Right lung (tissue), 2 donors: ENCODE measurements at regions not wholly inside any gene's neighbourhood (a gene's known extent, or its start where the extent isn't known, plus 50 kb on each side); places are given as distances from the start of the nearest gene placed in this dataset.
"Not testable (repeated sequence)": the region's sequence is repeated elsewhere in the genome, so short reads cannot be mapped to it uniquely, and the experiment has no call there.

Experiments used
- DNase-seq, 2 donors: peaks; one replicate each; pipeline ENCODE4 v3.0.0-alpha.2; 2013

DNA sequence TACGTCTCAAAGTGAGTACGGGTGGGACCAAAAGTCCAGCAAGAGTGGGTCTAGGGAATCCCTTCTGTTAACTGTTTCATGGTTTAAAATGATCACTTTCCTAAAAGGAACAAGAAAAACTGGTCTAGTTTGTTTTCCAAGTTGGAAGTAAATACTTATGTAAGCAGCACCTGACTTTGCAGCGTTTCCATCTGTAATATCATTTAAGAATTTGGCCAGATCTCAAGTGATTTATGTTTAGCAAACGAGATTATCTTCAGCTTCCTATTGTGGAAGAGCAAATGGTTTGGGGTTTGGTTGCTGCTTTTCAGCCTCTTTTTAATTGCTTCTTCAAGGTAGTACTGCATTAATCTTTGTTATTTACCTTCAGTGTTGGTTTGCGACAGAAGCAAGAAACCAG lies 50.4 kb downstream of the FHIP1A start:
- DNase-seq: no peak

- DNase-seq: no peak
Measured at GRCh38 chr4:151460434-151460833, 51.5 kb downstream of the FHIP1A start.

DNA sequence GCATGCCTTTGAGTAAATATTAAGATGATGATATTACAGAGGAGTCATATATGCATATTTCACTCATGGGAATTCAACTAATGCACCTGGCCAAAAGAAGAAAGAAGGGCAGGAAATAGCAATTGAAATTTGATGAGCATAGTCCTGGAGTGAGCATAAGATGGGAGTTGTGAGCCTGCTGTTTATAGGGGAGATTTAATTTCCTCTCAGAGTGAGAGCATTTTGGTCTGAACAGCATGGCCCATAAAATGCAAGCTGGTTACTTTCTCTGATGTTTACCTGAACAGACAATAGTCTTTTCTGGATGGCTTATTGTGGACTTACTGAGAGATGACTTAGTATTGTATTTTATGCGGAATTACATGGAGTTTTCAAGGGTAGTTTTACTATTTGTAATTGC lies 53.6 kb downstream of the FHIP1A start:
- DNase-seq: no peak

DNA sequence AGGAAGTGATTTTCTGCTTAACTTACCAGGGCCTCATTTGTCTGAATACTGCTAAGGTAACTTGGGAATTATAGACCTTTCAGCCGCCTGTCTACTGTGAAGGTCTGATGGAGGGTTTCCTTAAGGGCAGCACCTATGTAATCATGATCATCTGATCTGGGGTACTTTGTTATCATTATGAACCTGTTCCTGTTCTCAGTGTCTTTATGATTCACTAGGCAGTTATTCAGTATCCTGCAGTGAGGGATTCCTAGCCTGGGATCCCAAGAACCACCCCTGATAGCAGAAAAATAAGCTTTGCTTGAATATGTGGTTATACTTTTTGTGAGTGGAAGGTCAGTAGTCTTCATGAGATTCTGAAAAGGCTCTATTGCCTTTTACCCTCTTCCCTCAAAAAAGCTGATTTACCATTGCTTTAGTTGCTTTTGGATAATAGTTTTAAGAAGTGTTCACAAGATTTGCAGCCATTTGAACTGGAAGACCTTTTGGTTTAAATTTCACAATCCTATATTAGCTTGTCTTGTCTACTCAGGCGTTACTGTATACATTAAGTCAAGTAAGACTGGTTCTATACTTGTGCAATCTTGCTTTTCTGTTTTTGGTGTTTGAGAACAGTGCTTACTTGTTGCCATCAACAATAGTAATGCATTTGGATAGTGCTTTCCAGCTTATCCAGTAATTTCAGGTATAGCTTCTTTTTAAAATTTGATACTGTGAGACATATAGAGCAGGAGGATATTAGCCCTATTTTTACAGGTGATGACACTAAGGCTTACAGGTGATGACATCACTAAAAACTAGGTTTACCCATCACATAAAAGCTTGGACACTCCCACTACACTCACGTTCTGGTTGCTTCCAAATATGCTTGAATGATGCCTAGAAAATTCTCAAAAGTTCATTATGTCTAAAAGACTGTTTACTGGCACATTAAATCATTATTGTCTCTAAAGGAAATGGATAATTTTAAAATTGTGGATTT lies 60.0 kb downstream of the FHIP1A start:
- no peak for DNase-seq

GRCh38 chr4:151469970-151470369 lies 61.0 kb downstream of the FHIP1A start:
- DNase-seq: no peak

GRCh38 chr4:151471728-151472127 lies 62.8 kb downstream of the FHIP1A start:
- DNase-seq: no peak

DNA sequence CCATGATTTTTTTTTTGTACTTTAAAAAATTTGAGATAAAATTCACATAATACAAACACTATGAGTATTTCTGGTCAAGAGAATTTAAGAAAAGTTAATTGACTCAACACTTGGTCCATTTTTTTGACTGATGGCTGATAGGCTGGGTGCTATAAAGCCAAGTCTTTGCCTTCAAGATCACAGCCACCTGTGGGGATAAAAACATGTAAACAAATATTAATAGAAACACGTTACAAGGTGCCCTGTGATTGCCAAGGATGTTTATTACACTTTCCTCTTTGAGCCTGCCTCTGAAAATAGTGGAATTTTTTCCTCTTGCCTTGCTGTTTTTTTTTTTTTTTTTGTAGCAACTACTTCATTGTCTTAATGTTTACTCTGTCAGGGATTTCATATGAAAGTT lies 63.3 kb downstream of the FHIP1A start:
- DNase-seq: no peak

DNA sequence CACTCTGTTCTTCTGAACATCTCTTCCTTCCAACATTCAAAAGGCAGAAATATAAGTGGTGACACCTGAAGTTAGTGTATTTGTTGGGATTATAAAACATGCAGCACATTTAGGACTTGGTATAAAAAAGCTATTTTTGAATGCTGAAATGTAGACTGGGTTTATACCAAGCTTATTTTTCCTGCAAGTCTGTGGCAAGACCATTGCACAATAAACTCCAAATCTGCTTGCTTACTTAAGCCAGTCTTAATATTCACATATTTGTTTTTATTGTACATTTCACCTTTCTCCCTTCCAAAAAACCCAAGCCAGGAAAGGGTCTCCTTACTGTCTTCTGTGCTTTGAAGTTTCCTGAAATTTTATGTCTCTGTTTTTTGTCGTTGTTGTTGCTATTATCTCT lies 63.7 kb downstream of the FHIP1A start:
- no peak for DNase-seq

DNA sequence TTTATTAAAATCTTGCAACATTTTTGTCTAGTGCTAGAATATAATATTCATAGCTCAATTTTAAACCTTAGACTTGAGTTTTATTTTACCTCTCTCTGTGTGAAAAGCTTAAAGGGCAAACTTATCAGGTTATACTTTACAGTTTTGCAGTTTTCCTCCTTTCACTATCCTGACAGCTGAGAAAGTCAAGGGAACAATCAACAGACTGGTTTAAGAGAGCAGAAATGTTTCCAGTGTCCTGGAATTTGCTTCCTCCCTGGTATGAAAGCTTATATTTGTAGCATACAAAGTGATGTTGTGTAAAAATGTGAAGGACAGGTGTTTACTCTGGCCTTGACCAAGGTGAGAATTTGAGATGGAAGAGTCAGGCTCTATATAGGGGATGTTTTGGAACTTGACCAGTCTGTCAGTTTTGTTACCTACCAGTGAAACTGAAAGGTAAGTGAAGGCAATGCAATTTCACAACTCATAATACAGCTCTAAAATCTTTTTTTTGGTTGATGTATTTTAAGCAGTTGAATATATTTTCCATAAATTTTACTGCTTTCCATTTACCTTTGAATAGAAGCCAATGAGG lies 64.6 kb downstream of the FHIP1A start:
- no peak for DNase-seq

GRCh38 chr4:151475035-151475714 lies 66.2 kb downstream of the FHIP1A start:
- no peak for DNase-seq

GRCh38 chr4:151481813-151482212 lies 72.8 kb downstream of the FHIP1A start:
- no peak for DNase-seq

DNA sequence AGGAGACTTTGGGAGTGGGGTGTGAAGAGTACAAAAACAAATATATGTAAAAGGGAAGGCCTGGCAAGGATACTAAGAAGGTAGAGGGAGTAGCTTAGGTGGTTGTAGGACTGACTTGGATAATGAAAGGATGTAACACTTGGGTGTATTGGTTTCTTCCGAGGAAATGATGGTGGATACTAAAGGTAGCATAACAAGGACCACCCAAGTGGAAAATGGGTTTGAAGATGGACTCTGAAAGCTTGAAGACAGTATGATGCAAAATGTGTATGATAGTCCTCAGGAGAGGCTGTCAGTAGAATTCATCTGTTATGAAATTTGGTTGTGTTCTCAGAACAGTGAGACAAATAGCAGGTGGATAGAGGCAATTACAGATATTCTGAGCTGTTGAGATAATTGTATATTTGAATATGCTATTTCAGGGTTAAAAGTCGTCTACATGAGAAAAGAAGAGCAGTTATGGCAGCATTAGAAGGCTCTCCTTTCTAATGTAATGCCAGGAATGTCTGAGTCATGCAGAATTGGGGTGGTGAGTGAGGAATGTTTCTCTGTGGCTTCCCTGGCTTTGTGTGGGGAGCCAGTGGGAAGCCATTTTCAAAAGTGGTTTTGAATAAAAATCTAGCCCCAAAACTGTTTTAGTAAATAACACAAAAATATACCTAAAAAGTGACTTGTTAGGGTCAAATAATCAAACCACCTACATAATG lies 75.6 kb downstream of the FHIP1A start:
- no peak for DNase-seq

DNA sequence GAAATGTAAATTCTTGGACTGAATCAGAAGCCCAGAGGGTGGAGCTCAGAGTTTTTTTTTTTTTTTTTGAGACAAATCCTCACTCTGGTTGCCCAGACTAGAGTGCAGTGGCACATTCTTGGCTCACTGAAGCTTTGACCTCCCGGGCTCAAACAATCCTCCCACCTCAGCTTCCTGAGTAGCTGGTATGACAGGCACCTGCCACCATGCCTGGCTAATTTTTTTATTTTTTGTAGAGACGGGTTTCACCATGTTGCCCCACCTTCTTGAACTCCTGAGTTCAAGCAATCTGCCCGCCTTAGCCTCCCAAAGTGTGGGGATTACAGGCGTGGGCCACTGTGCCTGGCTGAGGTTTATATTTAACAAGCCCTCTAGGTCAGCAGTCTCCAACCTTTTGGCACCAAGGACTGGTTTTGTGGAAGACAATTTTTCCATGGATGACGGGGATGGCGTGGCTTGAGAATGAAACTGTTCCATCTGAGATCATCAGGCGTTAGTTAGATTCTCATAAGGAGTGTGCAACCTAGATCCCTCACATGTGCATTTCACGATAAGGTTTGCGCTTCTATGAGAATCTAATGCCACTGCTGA lies 76.7 kb downstream of the FHIP1A start:
- DNase-seq: no peak

GRCh38 chr4:151486168-151486567 lies 77.2 kb downstream of the FHIP1A start:
- no peak for DNase-seq

GRCh38 chr4:151488968-151489367 lies 80.0 kb downstream of the FHIP1A start:
- no peak for DNase-seq

DNA sequence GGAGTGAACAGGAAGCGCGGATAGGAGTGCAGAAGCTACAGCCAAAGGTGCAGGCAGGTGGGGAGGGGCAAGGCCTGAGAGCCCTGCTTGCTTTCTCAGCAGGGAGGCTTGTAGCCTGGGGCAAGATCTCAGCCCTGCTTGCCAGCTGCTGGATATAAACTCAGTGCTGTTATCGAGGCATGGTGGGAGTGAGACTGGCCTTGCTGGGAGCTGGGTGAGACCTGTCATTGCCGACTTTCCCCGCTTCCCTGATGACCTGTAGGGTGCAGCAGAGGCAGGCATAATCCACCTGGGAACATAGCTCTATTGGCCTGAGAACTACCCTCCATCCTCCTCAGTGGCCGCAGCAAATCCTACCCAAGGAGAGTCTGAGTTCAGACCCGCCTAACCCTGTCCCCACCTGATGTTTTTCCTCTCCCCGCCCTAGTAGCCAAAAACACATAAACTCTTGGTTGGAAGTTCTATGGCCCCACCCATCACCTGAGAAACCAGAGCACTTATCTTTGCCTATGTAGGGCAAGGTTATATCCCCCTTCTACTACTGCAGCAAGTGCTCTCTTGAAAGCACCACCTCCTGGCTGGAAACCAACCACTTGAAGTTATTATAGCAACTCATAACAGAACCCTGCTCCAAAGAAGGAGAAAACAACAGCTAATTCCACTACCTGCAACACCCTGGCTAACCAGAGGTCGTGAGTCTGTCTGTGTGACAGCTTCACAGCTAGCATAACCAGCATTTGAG lies 80.7 kb downstream of the FHIP1A start:
- DNase-seq: peak in 1 of 2 donors; percentile 12

DNA sequence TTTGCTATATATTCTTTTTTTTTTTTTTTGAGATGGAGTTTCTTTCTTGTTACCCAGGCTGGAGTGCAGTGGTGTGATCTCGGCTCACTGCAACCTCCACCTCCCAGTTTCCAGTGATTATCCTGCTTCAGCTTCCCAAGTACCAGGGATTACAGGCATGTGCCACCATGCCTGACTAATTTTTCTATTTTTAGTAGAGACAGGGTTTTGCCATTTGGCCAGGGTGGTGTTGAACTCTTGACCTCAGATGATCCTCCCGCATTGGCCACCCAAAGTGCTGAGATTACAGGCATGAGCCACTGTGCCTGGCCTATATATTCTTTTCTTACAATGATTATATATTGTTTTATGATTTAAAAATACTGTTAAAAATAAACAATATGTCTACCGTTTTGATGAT lies 86.6 kb downstream of the FHIP1A start:
- DNase-seq: not testable (repeated sequence)

- not testable (repeated sequence) for DNase-seq
Measured at GRCh38 chr4:151511548-151511947, 102.6 kb downstream of the FHIP1A start.

- DNase-seq: no peak
Measured at GRCh38 chr4:151517896-151518295, 108.9 kb downstream of the FHIP1A start.

DNA sequence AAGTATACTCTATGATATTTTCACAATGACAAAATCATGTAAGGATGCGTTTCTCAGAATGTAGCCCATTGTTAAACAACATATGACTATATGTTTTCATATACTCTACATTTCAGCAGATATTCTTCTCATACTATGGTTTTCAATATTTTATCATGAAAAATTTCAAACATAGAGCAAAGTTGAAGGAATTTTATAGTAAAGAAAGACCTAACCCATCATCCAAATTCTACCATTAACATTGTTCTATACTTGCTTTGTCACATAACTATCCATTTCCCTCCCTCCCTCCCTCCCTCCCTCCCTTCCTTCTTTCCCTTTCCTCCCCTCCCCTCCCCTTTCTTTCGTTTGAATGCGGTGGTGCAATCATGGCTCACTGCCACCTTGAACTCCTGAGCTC lies 109.4 kb downstream of the FHIP1A start:
- DNase-seq: no peak
